ENCODE measurements at regions not wholly inside any gene's neighbourhood (a gene's known extent, or its start where the extent isn't known, plus 50 kb on each side); places are given as distances from the start of the nearest gene placed in this dataset.

DNA sequence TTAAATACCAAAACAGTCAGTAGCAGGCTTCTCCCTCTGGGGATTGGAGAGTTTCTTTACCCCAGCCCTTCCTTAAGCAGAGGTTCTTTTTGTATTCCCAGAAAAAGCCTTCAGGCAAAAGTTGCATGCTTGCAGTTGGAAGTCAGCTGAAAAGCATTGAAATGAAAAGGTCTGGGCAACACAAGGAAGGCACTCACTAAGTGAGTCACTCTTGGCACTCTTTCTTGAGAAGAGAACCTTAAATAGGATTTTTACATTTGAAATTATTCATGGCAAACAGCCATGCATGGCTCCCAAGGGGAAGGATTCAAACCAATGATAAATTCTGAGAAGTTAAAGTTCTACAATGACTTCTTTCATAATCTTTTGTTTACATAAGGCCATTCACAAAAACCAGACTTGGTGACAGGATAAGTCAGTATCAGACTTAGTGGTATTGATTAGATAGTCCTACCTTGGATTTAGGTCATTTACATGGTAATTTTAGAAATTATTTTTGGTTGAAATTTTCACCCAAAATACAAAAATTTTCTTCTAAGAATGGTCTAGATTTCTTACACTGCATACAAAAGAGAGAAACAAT is 2068.9 kb downstream of the PCDH7 start:
- DNase-seq = peak; percentile 6

DNA sequence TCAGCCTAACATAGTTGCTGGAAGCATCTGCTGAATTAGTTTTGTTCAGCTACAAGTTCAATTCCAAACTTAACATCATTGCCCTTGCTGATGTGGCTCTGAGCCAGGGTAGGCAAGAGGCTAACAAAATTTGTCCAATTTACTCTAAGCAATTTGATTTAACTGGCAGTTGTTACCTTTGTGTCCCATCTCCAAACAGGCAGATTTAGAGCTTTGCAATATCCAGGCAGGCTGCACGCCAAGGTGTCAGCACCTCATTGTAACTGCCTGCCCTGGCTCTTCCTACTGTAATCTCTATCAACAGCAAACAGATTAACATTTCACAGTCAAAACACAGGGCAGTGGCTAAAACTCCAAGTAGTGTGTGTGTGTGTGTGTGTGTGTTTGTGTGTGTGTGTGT is 2070.6 kb downstream of the PCDH7 start:
- no peak for DNase-seq

DNA sequence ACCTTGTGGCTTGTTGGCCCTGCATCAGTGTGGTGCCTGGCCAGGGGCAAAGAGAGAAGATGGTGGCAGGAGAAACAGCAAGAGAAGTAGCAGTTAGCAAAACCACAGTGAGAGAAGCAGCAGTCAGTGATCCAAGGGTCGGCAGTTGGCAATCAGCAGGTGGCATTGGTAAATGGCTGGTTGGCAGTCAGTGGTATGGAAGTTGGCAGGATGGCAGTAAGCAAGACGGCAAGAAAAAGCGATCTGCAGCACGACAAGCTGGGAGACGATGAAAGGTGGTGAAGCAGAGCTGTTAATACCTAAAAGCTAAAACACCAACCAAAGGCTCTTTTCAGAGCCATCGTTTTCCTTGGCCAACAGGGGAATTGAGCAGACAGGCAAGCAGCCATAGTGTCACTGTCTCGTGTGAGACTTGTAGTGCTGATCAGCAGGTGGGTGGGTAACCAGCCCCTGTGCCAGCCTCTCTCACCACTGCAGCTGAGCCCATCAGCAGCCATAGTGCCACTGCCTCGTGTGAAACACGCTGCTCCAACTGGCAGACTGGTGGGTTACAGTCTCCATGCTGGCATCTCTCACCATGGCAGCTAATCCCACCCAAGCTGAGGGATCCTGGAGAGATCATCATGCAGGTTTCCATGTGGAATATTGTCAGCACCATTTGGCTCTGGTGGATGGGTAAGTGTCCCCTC is 2078.4 kb downstream of the PCDH7 start:
- DNase-seq = no peak

DNA sequence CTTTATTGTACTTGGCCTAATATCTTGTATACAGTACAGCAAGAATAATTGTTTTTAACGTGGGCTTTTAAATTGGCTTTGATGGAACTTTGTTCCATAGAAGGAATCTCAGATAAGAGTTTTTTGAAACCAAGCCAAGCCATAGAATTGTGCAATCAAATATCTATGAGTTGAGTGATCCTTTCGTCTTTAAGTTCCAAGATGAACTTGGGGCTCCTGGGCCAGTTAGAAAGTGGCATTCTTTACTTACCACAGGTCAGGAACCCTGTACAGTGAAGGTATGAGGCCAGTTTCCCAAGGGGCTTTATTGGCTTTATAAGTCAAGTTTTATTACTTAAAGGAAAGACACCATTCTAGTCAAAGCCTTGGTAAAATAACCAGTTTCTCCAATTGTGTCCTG is 2104.2 kb downstream of the PCDH7 start:
- DNase-seq = no peak

DNA sequence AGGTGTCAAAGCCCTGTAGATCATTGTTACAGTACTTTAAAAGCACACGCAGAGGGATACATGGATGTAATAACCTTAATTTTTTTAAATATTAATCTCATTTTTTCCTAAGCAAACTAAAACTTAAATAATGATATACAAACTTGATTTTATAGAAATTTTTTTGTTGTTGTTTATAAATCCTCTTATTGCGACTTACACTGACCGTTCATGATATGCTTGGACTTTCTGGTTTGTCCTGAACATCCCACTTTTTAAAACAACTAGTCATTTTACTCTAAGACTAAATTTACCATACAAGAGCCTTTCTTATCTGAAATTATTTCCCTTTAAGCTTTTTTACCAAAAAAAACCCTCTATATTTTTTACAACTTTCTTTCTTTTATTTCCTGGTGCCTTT is 2106.0 kb downstream of the PCDH7 start:
- DNase-seq = no peak

DNA sequence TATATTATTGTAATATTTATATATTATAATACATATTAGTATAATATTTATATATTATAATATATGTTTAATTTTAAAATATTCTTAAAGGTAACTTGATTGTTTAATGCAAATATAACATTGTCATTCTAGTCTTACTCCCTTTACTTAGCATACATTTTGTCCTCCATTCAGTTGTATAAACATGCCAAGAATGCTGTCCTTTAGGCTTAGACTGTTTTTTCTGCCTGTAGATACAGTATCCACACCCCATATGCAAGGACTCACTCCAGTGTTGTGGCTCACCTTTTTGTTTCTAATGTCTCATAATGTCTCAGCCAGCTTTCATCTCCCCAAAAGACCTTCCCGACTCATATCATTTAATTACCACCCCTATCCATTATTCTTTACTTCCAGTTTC is 2110.0 kb downstream of the PCDH7 start:
- DNase-seq = no peak

DNA sequence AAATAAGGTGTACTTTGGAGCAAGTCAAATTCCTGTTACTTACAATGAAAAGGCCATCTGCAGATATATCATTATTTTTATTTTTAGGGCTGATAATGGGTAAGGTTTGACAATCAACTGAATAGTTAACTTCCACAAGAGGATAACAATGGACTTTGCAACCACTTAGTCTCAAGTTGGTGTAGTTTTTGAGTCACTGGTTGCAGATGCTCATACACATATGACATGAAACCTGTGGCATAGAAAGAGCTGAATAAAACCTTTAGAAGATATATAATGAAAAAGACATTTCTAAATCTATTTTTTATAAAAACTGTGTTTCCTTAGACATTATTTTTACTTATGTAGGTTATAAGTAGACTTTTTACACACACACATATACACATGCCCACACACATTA is 2110.9 kb downstream of the PCDH7 start:
- no peak for DNase-seq

DNA sequence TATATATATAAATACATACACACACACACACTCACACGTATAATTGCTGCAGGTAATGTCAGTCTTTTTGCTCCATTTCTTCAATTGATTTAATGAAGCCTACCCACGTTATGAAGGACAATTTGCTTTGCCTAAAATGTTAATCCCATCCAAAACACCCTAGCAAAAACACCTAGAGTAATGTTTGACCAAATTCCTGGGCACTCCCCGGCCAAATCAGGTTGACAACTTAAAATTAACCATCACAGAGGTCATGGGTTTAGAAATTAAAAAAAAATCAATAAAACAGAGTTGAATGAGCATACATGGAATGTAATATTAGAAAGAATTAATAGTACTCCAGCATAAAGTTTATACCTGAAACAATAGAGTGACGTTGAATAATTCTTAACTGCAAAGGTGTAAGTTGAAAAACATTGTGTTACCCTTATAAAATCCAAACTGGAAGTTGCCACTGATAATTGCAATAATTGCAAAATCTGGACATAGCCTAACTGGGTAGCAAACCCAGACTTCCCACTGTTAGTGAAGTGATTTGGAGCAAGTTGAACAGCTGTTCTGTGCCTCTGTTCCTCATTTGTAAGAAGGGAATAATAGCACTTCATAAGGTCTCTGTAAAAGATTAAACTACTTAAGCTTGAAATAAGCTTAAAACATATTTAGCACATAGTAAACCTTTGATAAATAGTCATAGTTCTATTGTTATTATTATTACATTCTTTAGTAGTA is 2120.5 kb downstream of the PCDH7 start:
- DNase-seq = peak; percentile 48

DNA sequence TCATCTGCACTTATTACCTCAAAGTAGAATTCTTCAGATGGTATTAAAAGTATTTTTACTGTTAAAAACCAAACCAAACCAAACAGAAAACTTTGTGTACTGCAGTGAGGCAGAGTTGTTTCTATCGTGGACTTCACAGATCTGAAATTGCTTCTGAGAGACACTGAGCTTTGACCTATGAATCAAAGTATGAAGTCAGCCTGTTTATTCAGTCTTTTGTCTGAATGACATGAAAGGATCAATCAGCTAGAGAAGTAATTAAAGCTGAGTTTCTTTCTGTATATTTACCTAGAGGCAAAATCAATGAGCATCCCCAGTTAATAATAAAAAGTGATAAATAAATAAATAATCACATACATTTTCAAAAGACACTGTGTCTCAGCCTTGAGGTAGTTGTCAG is 2121.0 kb downstream of the PCDH7 start:
- DNase-seq = no peak

DNA sequence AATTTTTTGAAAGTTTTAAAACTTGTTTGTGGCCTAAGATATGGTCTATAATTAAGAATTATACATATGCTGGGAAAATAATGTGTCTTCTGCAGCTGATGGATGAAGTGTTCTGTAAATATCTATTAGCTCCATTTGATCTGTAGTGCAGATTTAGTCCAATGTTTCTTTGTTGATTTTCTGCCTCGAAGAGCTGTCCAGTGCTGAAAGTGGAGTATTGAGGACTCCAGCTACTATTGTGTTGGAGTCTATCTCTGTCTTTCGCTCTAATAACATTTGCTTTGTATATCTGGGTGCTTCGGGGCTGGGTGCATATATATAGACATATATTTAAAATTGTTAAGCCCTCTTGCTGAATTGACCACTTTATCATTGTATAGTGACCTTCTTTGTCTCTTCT is 2127.3 kb downstream of the PCDH7 start:
- peak; percentile 66 for DNase-seq

DNA sequence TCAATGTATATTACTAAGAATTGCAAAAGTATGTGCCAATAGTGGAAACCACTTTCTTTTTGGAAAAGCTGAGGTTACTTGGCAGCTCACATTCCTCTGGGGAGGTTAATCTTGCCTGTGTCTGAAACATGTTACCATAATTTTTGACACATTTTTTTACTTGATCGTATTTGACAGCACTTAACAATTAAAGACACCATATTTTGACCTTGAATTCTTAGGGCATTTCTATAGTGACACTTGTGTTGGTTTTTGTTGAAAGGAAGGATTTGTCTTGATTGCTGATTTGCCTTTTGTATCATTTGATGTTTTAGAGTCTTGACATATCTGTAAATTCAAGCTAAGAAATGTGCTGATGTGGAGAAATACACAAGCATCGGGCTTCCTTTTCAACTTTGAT is 2135.5 kb downstream of the PCDH7 start:
- peak; percentile 54 for DNase-seq

DNA sequence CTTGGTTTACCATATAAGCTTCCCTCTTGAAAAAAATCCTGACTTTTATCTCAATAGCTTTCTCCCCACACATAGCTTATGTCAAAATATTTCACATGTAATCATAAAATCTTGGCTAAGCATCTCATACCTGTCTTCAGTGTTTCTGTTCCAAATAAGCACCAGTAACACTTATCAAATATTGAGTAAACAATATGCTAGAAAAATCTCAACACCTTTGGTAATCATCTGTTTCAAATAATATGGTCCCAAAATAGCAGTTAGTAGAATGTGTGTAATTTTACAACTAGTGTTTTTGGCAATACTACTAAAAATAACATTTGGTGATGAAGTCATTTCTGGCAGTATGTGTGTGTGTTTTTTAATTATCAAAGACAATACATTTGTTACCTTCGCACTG is 2138.2 kb downstream of the PCDH7 start:
- no peak for DNase-seq

DNA sequence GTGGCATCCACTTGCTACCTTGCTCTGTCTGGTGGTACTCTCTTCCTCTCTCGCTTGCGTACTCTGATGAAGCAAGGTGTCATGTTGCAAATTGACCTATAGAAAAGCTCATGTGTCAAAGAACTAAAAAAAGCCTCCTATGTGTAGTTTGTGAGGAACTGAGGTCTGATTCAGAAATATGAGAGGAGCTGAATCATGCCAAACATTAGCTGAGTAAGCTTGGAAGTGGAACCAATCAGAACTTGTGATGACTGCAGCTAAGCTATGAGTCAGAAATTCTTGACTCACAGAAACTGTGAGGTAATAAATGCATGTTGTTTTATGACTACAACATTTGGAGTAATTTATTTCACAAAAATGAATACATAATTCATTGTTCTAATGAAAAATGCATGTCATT is 2138.8 kb downstream of the PCDH7 start:
- no peak for DNase-seq

DNA sequence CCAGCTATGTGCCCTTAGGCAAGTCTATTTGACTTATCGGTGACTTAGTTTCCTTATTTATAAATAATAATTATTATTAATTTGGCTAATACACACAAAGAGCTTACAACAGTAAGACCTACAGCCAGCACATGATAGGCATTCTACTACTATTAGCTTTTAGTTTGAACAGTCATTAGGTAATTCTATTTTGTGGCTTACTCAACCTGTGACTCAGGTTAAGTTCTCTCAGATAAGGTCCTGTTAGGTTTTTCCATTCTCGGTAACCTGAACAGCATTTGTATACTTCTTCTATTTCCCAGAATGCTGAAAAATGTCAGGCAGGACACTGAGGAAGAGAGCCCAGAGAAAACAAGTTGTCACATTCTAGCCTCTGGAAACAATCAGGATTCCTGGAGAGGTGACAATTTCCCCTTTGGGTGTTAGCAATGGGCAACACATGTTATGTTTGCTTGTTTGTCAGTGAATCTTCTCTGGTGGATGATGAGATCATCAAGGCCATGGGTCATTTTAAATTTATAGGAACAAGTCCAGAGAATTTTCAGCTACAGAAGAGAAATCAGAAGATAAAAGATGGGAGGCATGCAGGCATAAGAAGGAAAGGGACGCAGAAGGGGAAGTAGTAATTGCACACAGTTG is 2144.7 kb downstream of the PCDH7 start:
- no peak for DNase-seq

DNA sequence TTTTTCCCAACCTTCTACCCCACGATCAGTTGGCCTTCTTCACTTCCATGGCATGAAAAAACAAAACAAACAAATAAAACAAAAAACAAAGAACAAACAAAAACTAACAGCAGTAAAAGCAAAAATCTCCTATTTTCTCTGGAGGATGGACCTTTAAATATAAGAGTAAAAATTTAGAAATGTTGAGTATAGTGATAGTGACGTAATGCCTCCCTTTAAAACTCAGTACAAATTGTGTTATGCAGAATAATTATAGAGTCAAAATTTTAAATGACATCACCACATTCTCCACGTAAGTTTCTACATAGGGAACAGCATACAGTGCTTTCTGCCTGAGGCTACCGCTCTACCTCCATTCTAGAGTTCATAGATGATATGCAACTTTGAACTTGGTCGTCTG is 2156.4 kb downstream of the PCDH7 start:
- DNase-seq = no peak

DNA sequence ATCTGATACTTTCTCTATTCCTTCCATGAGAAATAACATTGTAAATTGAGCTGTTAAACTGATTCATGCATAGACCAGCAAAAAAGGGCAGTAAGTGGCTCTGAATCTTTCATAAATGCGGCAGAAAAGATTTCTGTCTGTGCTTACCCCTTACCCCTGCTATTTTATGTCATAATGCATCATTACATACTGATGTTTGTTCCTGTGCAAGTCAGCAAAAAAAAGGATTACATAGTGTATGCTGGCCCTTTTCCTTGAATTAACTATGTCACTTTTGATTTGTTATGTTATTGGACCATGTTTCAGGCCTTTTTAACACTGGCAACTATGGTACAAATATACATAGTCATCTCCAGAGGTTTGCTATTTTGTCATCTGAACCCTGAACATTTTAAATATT is 2159.7 kb downstream of the PCDH7 start:
- DNase-seq = peak; percentile 24

DNA sequence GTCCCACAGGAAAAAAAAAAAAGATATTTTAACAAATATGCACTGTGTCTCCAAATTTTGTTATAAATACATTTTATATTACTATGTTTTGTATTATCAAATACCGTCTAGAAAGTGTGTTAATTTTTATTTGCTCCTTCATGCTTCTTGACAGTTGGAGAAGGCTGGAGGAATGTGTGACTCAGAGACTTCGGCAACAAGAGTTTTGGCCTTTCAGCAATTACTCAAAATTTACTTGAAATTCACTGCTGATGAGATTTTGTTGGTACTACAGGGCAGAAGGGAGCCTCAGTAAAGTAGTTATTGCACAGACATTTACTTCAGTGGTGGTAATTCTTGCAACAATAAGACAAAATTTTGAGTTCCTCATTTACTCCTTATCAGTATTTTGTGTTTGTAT is 2164.0 kb downstream of the PCDH7 start:
- no peak for DNase-seq

DNA sequence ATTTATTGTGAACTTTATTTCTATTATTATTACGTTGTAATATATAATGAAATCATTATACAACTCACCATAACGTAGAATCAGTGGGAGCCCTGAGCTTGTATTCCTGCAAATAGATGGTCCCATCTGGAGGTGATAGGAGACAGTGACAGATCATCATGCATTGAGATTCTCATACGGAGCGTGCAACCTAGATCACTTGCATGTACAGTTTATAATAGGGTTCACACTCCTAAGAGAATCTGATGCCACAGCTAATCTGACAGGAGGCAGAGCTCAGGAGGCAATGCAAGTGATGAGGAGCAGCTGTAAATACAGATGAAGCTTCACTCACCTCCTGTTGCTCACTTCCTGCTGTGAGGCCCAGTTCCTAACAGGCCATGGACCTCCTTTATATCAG is 2170.2 kb downstream of the PCDH7 start:
- peak; percentile 59 for DNase-seq

DNA sequence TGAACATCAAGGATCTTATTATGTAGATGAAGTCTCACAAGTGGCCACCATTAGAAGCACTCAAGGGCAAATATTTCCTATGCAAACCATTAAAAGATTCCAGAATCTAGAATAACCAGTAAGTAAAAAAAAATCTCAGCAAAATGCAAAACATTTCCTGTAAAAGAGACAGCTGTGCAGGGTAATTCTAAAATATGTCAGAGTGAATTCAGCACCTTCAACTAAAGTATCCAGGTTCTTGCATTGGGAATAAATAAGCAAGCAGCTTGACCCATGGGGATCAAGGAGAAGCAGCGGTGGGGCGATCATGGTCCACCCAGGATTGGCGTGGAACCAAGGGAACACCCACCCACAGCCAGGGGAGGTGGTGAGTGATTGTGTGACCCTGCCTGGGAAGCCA is 2188.9 kb downstream of the PCDH7 start:
- no peak for DNase-seq

DNA sequence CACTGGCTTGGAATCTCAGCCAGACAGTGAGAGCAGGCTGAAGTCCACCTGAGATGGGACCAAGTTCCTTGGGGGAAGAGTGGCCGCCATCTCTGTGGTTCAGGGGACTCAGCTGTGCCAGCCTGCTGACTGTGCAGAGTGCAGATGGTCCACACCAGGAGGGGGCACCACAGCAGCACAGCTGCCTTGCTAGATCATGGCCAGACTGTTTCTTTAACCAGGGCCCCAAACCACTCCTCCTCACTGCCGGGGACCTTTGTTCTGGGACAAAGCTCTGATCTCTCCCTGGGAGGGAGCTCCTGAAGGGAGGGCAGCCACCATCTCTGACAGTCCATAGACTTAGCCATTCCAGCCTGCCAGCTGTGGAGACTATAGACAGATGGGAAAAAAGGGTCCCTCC is 2189.6 kb downstream of the PCDH7 start:
- no peak for DNase-seq

DNA sequence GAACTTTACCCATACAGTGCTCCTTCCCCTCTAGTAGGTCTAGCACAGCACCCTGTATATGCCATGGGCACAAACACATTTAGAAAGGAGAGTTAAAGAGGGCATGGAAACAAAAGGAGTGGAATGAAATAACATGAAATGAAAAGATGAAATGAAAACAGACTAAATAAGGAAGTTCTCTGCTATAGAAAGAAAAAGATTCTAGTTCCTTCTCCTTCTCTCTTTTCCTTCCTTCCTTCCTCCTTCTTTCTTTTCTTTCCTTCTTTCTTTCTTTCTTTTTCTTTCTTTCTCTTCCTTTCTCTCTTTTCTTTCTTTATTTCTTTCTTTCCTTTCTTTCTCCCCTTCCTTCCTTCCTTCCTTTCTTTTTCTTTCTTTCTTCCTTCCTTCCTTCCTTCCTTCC is 2197.4 kb downstream of the PCDH7 start:
- DNase-seq = no peak

DNA sequence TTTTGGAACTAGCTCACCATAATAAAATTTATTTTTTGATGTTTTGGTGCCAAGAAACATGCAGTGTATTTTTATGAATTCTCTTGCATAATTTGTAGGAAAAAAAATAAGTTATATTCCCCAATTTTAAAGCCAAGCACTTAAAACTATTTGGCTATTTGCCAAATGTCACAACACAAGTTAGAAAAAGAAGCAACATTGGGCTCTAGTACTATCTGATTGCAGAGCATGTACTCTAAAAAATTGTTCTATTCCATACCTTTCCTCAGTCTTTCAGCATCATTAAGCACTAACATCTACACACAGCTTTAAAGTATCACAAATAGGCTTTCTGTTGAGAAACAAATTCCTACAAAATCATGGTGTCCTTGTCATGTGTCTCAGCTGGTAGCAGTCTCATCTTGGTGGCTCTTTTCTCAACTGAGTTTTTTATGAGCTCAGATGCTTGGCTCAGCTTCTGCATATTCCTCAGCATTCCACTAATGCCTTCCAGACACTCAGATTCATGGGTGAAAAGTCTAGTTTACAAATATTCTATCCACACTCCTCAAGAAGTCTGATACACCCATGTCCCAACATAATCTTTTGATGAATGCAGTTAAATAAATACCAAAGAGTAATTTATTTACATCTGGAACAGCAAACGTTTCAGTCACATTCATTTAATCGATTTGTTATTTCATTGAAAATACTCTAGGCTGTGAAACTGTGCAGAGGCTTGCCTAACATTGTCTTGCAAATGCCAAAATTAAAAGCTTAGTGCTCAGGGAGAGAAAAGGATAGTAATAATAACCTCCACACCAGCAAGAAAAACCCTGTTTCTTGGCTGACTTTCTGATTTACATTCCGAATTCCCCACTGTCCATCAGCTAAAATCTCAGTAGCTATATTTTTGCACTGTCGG is 2209.9 kb downstream of the PCDH7 start:
- peak; percentile 14 for DNase-seq

DNA sequence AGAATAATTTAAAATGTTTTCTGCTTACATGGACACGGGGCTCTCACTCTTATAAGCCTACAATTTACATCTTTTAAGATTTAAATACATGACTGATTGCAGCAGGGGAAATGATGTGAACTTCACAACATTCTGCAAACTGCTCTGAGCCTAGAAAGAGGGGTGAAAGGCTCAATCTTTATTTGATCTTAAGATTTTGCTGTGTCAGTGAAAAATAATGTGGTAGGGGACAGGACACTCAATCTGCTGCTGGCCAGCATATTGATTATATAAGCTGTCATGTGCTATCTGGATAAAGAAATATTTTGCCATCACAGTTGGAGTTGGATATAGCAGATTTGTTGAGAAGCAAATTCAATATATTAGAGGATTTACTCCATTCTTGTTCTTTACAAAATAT is 2210.5 kb downstream of the PCDH7 start:
- no peak for DNase-seq

Data from eye (tissue), 1 donor.